ENCODE measurements at regions not wholly inside any gene's neighbourhood (a gene's known extent, or its start where the extent isn't known, plus 50 kb on each side); places are given as distances from the start of the nearest gene placed in this dataset.
"Not testable (repeated sequence)": the region's sequence is repeated elsewhere in the genome, so short reads cannot be mapped to it uniquely, and the experiment has no call there.

- DNase-seq, result no peak
Observed at GRCh38 chr6:15129887-15130286, 116.0 kb upstream of the JARID2 start.

GRCh38 chr6:15131234-15131633 lies 114.6 kb upstream of the JARID2 start:
- DNase-seq, result peak in 1 of 2 experiments; percentile 46

- DNase-seq, result peak; percentile 97 to 100
Observed at GRCh38 chr6:15131651-15132061, 114.2 kb upstream of the JARID2 start.

DNA sequence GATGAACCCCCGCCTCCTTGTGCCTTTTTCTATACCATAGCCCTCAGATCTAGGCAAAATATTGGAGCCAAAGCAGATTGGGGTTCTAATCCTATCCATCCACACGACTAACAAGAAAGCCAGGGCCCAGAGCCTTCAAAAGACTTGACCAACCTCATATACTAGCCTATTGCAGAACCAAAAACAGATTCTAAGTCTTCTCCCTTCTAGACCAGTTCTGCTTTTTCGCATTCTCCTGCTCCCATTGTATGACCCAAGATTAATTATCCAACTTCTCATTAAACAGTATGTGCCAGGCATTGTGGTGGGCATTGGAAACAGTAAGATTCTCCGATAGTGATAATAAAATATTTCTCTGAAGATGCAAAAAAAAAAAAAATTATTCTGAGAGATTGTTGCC lies 113.7 kb upstream of the JARID2 start:
- no peak for DNase-seq

- peak; percentile 66 to 82 for DNase-seq
Observed at GRCh38 chr6:15132854-15133670, 112.8 kb upstream of the JARID2 start.

- no peak for DNase-seq
Observed at GRCh38 chr6:15137086-15137485, 108.8 kb upstream of the JARID2 start.

- DNase-seq, result peak; percentile 63 to 92
Observed at GRCh38 chr6:15143086-15143485, 102.8 kb upstream of the JARID2 start.

GRCh38 chr6:15143540-15143939 lies 102.3 kb upstream of the JARID2 start:
- no peak for DNase-seq

GRCh38 chr6:15145821-15146220 lies 100.0 kb upstream of the JARID2 start:
- no peak for DNase-seq

DNA sequence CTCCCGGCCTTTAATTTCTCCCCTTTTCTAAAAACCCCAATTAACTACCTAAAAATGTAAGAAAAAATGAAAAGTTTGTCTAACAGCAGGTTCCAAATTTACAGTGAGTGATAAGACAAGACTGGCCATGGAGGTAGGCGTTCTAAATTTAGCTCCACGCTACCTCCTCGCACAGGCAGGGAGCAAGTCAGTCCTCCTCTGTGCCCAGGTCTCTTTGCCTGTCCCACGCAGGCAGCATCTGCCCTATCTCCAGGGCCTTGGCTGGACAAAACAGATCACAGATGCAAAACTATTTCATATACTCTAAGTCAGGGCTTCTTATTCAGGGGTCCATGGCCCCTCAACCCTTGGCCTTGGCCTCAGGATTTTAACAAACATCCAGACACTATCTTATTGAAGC lies 98.0 kb upstream of the JARID2 start:
- peak in 1 of 2 experiments; percentile 64 for DNase-seq

GRCh38 chr6:15148356-15148946 lies 97.4 kb upstream of the JARID2 start:
- DNase-seq, result peak; percentile 99

DNA sequence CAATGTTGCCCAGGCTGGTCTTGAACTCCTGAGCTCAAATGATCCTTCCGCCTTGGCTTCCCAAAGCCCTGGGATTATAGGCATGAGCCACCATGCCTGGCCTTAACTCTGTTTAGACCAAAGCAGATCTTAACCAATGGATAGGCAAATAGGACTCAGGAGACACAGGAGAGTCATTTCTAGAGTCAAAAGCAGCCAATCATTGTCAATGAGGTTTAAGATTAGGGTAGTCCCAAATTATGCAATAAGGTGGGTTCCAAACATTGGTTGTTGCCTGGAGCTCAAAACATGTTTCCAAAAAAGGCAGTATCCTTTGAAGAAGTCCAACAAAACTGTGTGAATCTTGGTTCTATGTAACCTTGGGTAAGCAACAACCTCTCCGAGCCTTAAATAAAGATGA lies 95.7 kb upstream of the JARID2 start:
- DNase-seq, result no peak

- peak; percentile 83 to 98 for DNase-seq
Observed at GRCh38 chr6:15152700-15153099, 93.2 kb upstream of the JARID2 start.

- peak; percentile 66 to 92 for DNase-seq
Observed at GRCh38 chr6:15153191-15153590, 92.7 kb upstream of the JARID2 start.

DNA sequence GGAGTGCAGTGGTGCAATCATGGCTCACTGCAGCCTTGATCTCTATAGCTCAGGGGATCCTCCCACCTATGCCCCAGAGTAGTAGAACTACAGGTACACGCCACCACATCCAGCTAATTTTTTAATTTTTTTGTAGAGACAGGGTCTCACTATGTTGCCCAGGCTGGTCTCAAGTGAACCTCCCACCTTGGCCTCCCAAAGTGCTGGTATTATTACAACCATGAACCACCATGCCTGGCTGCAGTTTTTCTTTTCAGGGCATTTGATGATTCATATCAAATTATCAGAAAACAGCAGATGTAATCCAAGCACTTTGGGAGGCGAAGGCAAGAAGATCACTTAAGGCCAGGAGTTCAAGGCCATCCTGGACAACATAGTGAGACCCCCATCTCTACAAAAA lies 88.4 kb upstream of the JARID2 start:
- DNase-seq, result no peak

GRCh38 chr6:15158821-15159619 lies 86.8 kb upstream of the JARID2 start:
- peak in 1 of 2 experiments; percentile 10 for DNase-seq

GRCh38 chr6:15160812-15161211 lies 85.1 kb upstream of the JARID2 start:
- no peak for DNase-seq

DNA sequence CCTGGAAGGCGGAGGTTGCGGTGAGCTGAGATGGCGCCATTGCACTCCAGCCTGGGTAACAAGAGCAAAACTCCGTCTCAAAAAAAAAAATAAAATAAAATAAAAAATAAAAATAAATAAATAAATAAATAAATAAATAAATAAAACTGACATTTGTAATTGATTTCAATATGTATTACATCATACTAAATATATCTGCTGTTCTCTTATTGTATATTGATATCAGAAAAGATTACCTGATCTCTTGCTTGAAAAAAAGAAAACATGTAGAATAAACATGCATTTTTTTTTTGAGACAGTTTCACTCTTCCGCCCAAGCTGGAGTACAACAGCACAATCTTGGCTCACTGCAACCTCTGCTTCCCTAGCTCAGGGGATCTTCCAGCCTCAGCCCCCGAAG lies 81.0 kb upstream of the JARID2 start:
- not testable (repeated sequence) for DNase-seq

DNA sequence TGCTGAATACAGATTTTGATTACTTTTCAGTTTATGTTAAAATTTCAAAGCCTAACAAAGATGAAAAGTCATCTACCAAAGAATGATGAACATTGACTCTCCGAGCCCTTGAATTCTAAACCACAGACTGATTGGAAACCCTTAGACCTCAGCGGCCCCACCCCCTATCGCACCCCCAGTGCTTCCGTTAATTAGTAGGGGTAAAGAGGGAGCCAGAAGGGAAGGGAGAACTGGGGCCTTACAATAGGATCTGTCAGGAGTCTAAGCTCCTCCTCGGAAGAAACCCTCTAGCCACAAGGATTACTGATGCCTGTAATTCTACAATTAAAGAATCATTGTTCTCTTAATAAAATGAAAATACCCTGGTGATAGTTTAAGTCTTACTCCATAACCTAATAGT lies 79.7 kb upstream of the JARID2 start:
- DNase-seq, result peak in 1 of 2 experiments; percentile 4

DNA sequence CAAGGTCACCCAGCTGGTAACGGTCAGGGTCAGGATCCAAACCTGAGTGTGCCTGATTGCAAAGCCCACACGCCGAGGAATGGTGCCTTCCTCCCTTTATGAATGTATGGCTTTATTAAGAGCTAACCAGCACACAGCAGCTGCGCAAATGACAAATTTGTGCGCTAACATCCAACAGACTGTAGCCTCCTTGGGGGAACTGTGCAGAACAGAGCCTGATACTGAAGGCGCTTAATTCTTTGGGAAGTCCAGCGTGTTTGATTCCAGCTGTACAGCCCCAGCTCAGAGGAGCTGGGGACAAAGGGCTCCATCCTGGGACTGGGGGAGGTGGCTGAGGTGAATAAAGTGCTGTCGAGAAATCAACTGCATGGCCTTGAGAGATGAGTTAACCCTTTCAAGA lies 75.7 kb upstream of the JARID2 start:
- DNase-seq, result no peak

DNA sequence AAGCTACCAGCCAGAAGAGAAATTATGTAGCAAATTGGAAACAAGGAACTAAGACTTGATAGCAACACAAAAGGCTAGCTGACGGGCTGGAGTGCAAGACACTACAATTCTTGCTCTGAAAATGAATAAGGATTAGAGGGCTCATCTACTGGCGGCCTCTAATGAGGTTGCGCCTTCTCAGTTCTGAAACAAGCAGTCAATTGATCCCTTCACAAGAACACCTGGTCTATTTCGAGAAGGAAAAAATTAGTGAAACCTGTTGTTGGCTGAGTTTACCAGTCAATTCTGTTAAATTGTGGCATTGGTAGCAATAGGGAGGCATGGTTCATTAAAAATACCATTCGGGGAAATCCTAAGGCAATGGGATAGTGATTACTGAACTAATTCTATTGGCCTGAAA lies 74.8 kb upstream of the JARID2 start:
- DNase-seq, result peak in 1 of 2 experiments; percentile 33

- peak in 1 of 2 experiments; percentile 43 for DNase-seq
Observed at GRCh38 chr6:15176816-15177370, 69.0 kb upstream of the JARID2 start.

GRCh38 chr6:15183979-15184378 lies 61.9 kb upstream of the JARID2 start:
- no peak for DNase-seq

Data from NCI-H524 (cell line).